ENCODE measurements at regions not wholly inside any gene's neighbourhood (a gene's known extent, or its start where the extent isn't known, plus 50 kb on each side); places are given as distances from the start of the nearest gene placed in this dataset.
"Not testable (repeated sequence)": the region's sequence is repeated elsewhere in the genome, so short reads cannot be mapped to it uniquely, and the experiment has no call there.

DNA sequence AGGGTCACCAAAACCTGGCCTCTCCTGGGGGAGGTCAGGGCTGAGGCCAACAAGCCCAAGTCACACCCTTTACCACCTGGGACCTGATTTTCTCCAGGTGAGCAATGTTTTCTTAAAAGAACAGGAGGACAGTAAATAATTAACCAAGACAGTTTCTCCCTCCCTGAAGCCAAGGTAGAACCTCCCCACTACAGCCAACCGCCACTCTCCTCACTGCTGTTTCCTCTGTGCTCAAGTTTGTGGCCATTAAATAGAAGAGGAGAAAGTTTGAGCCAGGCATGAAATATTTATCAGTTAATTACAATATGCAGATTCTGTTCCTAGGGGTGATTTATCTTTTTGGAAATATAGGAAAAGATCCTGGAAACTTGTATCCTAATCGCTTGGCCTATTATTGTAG, 150.6 kb upstream of the ANKRD20A1 start:
- not testable (repeated sequence) for DNase-seq (ENCODE audit: low read depth in 2 of 3, low spot score in 2 of 3)

DNA sequence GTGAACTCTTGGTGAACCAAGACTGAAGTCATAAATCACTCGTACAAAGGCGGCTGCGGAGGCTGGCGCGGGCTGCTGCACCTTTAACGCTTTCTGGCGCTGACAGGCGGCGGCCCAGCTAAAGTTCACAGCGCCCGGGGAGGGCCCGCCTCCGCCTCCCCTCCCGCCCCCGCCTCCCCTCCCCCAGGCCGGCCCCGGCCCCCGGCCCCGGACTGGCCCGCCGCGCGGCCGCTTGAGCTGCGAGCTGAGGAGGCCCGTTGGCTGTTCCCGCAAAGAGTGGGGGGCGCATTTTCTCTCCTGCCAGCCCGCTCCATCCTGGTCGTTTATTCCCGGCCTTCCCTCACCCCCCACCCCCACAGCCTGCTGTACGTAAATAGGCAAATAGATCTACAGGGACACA, 147.3 kb upstream of the ANKRD20A1 start:
- DNase-seq (ENCODE audit: low read depth in 2 of 3, low spot score in 2 of 3) = not testable (repeated sequence)

DNA sequence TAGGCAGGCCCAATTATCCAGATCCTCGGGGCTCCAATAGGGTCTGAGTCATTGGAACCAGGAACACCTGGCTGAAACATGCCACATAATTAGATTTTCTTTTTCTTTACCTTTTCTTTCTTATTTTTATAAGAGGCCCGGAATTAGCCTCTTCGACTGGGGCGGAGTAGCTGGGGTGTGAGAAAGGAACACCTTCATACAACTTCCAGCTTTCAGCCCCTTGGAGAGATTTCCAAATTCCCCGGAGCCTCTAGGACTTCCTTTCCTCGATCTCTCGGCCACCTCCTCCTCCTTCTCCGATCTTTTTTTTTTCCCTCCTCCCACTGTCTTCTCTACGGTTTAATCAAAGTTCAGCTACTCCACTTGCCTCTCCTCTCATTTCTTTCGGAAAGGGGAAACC, 146.8 kb upstream of the ANKRD20A1 start:
- DNase-seq (ENCODE audit: low read depth in 2 of 3, low spot score in 2 of 3) = not testable (repeated sequence)

DNA sequence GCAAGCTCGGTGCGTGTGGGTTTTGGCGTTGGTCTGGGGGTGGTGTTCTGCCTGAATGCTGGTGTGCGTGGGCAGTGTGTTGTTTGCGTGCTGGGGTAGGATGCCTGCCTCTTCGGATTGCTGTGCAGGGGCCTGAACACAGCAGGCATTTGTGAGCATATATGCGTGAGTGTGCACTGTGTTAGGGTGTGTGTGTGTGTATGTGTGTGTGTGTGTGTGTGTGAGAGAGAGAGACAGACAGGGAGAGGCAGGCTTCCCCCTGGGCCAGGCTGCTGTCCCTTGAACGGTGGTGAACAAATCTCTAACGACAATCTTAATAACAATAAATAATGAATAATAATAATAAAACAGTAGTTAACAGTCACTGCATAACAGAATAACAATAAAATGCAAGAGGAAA, 145.8 kb upstream of the ANKRD20A1 start:
- DNase-seq (ENCODE audit: low read depth in 2 of 3, low spot score in 2 of 3) = not testable (repeated sequence)

DNA sequence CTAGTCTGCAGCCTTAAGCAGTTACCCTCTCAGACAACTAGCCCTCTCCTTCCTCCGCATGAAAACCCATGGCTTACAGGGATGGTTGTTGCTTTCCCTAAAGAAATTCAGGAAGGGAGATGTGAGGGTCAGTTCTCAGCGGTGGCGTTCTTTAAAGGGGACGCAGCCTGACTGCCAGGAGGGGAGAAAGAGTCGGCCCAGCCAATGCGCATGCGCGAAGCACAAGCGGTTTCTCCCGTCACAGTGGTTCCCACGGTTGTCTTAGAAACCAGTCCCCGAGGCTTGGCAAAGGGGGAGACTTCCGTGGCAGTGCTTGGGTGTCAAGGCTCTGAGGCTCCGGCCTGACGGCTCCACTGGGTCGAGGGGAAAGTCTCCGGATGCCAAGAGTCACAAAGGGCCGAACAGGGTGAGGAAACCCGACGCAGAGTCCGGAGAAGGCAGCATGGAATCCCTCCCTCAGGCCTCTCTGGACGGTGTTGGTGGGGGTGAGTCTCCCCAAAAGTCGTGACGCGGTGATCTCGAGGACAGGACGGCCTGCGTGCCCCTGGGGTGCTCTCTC, 140.8 kb upstream of the ANKRD20A1 start:
- not testable (repeated sequence) for DNase-seq (ENCODE audit: low read depth in 2 of 3, low spot score in 2 of 3)

DNA sequence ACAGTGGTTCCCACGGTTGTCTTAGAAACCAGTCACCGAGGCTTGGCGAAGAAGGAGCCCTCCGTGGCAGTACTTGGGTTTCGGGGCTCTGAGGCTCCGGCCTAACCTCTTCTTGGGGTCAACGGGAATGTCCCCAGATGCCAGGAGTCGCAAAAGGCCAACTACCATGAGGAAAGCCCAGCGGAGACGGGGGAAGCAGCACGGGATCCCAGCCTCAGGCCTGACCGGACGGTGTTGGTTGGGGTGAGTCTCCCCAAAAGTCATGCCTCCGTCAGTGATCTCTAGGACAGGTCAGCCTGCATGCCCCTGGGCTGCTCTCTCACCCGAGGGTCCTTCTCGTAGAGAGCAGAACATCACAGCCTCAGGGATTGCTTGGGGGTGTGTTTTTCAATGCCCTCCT, 138.2 kb upstream of the ANKRD20A1 start:
- not testable (repeated sequence) for DNase-seq (ENCODE audit: low read depth in 2 of 3, low spot score in 2 of 3)

DNA sequence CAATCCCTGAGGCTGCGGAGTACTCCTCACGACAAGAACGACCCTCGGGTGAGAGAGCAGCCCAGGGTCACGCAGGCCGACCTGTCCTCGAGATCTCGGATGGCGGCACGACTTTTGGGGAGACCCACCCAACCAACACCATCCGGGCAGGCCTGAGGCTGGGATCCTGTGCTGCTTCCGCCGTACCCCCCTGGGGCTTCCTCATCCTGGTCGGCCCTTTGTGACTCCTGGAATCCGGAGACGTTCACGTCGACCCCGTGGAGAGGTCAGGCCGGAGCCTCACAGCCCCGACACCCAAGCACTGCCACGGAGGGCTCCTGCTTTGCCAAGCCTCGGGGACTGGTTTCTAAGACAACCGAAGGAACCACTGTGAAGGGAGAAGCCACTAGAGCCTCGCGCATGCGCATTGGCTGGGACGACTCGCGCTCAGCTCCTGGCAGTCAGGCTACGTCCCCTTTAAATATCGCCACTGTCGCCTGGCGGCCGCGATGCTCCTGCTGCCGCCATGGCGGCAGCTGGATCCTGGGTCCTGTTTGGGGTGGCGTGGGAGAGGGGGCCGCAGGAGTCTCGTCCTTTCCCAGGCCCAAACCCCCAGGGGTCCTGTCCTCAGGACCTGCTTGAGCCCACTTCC, 136.2 kb upstream of the ANKRD20A1 start:
- DNase-seq (ENCODE audit: low read depth in 2 of 3, low spot score in 2 of 3) = not testable (repeated sequence)

DNA sequence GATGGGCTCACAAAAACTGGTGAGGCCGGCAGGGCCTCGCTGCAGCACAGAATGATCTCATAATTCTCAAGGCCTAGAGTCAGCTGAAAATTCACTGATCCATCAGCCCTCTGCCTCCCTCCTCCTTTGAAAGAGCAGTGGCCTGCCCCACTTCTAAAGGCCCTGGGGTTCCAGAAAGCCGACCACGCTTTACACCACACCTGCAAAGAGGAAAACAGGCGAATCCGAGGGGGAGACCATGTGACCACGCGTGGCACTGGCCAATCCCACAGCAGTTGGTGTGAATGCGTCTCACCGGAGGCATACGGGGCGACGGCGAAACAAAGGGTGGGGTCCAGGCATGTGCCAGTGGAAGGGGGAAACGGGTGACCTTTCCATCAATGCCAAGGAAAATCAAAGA, 135.5 kb upstream of the ANKRD20A1 start:
- DNase-seq (ENCODE audit: low read depth in 2 of 3, low spot score in 2 of 3) = not testable (repeated sequence)

DNA sequence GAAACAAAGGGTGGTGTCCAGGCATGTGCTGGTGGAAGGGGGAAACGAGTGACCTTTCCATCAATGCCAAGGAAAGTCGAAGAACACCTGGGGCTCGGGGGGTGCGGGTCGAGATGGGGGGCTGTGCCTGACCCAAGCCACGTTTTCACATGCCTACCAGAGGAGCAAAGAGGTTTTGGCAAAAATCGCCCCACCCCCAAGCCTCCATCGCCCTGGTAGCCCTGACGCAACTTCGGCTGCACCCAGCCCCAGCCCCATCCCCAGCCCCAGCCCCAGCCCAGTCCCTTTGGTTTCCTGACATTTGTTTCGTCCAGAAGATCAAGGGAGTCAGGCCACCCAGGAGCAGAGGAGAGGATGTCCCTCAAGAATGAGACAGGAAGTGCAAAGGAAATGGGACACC, 133.8 kb upstream of the ANKRD20A1 start:
- DNase-seq (ENCODE audit: low read depth in 2 of 3, low spot score in 2 of 3) = peak in 1 of 3 experiments; percentile 20

DNA sequence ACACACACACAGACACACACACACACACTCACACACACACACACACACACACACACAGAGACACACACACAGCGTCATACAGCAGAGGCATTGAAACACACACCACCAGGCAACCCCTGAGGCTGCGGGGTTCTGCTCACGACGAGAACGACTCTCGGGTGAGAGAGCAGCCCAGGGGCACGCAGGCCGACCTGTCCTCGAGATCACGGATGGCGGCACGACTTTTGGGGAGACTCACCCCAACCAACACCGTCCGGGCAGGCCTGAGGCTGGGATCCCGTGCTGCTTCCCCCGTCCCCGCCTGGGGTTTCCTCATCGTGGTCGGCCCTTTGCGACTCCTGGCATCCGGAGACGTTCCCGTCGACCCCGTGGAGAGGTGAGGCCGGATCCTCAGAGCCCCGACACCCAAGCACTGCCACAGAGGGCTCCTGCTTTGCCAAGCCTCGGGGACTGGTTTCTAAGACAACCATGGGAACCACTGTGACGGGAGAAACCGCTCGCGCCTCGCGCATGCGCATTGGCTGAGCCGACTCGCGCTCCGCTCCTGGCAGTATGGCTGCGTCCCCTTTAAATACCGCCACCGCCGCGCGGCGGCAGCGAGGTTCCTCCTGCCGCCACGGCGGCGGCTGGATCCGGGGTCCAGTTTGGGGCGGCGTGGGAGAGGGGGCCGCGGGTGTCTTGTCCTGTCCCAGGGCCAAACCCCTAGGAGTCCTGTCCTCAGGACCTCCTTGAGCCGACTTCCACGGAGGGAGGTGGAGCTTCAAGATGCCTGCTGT, 132.3 kb upstream of the ANKRD20A1 start:
- not testable (repeated sequence) for DNase-seq (ENCODE audit: low read depth in 2 of 3, low spot score in 2 of 3)

DNA sequence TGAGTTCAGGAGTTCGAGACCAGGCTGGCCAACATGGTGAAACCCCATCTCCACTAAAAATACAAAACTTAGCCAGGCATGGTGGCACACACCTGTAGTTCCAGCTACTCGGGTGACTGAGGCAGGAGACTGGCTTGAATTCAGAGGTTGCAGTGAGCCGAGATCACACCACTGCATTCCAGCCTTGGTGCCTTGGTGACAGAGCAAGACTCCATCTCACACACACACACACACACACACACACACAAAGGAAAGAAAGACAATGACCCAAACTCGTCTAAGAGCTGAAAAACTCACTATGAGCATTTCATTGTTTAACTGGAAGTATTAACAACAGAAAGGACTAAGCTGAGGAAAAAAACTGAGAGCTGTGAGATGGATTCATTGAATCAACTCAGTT, 95.6 kb upstream of the ANKRD20A1 start:
- not testable (repeated sequence) for DNase-seq (ENCODE audit: low read depth in 2 of 3, low spot score in 2 of 3)

DNA sequence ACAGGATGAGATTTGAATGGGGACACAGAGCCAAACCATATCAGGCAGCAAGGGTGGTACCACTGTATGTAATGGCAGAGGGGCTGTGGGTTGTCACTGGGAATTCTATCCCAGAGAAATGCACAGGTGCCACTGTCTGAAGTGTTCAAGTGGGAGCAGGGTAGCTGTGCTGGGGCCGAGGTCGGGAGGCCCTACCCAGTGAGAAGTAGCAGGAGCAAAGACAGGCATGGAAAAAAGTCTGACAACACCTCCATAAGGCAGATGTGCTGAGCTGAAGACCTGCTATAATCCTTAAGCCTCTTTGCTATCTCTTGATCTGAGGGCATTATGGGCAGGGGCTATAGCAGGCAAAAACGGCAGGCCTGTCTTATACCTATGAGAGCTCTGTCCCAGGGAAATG, 86.9 kb upstream of the ANKRD20A1 start:
- DNase-seq (ENCODE audit: low read depth in 2 of 3, low spot score in 2 of 3) = not testable (repeated sequence)

DNA sequence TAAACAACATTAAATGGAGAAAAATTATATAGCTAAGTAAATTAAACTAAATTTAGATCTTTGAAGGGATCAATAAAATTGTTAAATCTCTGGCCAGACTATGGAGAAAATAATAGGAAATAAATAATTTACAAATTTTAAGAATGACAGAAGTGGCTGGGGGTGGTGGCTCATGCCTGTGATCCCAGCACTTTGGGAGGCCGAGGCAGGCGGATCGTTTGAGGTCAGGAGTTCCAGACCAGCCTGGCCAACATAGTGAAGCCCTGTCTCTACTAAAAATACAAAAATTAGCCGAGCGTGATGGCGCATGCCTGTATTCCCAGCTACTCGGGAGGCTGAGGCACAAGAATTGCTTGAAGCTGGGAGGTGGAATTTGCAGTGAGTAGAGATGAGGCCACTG, 58.6 kb upstream of the ANKRD20A1 start:
- not testable (repeated sequence) for DNase-seq (ENCODE audit: low read depth in 2 of 3, low spot score in 2 of 3)
